NCI-H526 treated with DMSO at 0.1 percent for 48 hours (cell line): ENCODE measurements at regions not wholly inside any gene's neighbourhood (a gene's known extent, or its start where the extent isn't known, plus 50 kb on each side); places are given as distances from the start of the nearest gene placed in this dataset.

Experiments used
- DNase-seq: peaks from one replicate; lab custom pipeline; 2025; lab: John Stamatoyannopoulos, UW

DNA sequence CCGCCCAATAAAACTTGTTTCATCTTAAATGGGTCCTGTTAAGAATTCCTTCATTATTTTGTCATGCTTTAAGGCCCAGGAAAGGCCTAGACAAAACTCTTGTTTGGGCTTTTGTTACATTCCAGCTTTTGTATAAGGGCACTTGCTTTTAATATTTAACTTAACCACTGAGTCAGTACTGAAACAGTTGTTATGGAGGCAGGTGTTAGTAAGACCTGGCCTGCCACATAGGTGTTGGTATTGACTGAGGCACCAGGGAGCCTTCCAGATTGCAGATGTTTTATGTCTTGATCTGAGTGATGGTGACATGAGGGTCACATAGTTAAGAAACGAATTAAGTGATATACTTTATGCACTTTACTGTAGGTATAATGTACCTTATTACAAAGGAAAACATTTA lies 274.9 kb upstream of the TGFBR2 start:
- DNase-seq: no peak

GRCh38 chr3:30332196-30333021 lies 274.0 kb upstream of the TGFBR2 start:
- DNase-seq: no peak

- no peak for DNase-seq
Observed at GRCh38 chr3:30333143-30333542, 273.3 kb upstream of the TGFBR2 start.

- no peak for DNase-seq
Observed at GRCh38 chr3:30333903-30334302, 272.5 kb upstream of the TGFBR2 start.

DNA sequence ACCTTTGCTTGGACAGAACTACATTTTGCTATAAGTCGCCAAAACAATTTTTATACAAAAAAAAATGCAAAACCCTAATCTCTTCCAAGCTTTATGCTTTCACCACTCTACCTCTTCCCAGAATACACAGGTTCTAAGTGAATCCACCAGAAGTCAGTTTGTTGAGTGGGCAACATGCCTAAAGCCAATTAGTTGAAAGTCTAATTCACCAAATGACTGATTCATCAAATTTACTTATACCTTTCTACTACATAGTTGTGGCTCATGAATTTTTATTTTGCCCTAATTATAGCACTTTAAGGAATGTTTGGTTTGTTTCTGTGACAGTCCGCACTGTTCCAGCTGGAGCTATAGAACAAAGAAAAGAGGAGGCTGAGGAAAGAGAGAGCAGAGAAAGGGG lies 265.9 kb upstream of the TGFBR2 start:
- no peak for DNase-seq

DNA sequence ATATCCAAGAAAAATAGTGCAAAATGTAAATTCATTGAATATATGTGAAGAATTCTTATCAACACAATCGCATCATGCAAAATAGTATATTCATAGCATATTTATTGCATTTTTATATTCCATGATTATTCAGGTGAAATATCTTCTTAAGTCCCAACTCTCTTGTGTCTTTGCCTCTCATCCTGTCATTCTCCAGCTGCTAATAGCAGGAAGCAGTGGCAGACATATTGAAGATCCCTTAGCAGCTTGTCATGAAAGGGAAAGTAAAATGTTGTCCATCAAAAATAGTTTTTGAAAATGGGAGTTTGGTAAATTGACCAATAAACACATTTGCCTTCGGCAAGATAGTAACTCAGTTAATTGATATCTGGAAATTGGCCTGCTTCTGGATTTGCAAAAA lies 265.3 kb upstream of the TGFBR2 start:
- DNase-seq: no peak

- no peak for DNase-seq
Observed at GRCh38 chr3:30341851-30342250, 264.6 kb upstream of the TGFBR2 start.

DNA sequence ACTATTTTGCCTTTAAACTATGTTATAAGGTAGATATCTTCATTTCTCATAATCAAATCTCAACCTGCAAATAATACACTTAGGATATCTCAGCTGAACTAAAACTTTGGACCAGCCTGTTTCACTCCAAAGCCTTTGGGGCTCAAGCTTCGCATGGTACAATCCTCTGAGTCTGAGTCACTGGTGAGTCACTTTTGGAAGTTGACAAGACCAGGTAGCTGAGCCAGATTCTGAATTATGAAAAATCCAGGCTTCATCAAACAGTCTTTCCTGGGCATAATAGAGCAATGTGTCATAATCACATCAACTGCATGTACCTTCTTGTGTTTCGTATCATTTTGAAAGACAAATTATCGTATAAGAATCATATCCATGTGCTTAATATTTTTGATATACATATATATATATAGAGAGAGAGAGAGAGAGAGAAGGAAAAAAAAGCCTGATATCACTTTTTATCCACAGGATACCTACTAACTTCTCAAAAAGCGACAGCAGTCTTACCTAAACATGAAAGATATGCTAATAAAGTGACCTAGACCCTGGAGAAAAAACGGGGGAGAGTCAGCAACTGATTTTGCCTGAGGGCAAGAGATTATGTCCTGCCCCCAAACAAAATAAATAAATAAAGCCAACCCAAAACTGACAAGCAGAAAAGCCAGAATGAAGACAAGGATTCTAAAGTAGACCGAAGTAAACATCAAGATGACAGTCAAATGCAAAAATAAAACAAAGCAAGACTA lies 263.9 kb upstream of the TGFBR2 start:
- no peak for DNase-seq

- DNase-seq: no peak
Observed at GRCh38 chr3:30343067-30343831, 263.2 kb upstream of the TGFBR2 start.

GRCh38 chr3:30343861-30344260 lies 262.5 kb upstream of the TGFBR2 start:
- no peak for DNase-seq

DNA sequence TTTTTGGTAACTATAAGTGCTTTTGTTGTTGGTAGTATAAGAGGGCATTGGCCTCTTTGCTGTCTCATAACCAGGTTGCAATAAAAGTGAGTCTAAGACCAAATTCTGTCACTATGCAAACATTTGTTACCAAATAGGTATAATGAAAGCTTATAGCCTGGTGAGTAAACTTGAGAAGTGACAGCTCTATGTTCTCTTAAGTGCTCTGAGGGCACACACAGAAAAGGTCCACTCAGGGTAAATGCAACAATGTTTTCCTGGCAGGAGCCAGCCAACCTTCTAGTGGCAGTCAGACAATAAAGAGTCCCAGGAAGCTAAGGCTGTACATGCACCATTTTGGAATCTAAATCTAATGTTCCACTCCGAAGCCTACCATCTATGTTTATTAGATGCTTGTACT lies 262.1 kb upstream of the TGFBR2 start:
- DNase-seq: no peak

- no peak for DNase-seq
Observed at GRCh38 chr3:30346933-30347320, 259.5 kb upstream of the TGFBR2 start.

GRCh38 chr3:30347679-30348216 lies 258.7 kb upstream of the TGFBR2 start:
- no peak for DNase-seq

GRCh38 chr3:30349507-30349906 lies 256.9 kb upstream of the TGFBR2 start:
- DNase-seq: no peak

DNA sequence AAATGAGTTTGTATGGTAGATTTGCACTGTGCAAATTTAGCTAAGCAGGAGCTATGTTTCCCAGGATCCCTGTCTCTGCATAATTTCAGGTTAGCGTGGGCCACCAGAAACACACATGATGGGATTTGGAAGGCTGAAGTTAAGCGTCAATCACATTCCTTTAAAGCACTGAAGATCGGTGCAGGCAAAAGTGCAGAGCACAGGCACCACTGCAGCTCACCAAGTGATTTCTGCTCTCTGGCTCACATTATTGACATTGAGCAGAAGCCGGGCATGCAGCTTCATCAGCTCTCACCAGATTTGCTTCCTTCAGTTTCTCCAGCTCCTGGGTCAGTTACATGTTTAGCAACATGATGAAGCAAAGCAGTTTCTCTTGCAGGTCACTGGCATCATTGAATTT lies 256.4 kb upstream of the TGFBR2 start:
- DNase-seq: no peak

DNA sequence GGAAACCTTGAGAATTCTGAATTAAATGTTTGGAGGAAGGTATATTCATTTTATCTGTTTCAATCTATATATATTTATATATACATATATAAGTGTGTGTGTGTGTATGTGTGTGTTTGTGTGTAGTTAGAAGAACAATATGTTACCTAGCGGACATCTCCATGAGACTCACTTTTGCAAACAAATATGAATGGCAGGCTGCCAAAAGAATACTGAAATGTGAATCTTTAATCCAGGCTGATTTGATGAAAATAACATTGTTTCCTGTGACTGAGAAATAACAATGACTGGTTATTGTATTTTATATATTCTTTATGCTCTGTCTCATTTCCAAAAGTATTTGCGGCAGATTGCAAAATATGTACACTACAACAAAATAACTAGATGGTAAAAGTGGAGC lies 255.5 kb upstream of the TGFBR2 start:
- no peak for DNase-seq

DNA sequence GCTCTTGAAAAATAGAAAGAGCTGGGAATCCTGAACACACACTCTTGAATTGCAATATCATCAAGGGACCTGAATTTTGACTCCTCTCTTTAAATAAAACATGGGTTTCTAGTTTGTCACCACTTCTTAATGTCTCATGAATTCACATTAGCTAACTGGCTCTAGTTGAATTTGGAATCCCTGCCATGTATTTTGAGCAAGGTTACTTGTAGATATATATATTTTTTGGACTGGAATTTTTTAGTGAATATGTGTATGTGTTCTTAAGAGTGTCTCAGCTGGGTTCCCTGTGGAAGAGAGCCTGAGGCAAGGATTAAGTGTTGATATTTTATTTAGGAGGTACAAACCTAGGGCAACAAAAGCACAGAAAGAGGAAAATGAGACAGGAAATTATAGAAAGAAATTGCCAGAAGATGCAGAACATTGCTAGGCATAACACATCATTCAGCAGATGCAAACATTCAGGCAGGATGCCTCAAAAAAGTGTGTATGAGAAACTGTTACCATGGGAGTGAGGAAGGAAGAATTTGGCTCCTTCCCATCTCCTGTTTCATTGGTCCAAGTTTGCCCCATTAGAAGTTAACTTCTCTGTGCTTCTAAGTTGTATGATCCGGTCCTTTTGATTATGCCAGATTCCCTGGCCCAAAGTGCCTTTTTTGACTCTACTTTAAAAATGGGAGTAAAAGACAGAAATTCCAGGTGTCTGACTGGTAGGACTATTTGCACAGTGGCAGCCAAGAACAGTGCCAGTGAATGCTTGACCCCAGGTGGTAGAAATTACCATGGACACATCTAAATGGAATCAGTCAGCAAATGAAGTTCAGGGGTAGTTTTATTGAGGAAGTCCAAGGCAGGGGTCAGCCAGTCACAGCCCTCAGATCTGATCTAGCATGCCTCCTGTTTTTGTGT lies 253.7 kb upstream of the TGFBR2 start:
- no peak for DNase-seq

- no peak for DNase-seq
Observed at GRCh38 chr3:30353711-30354467, 252.5 kb upstream of the TGFBR2 start.

GRCh38 chr3:30354513-30354912 lies 251.9 kb upstream of the TGFBR2 start:
- DNase-seq: no peak

GRCh38 chr3:30354972-30355371 lies 251.4 kb upstream of the TGFBR2 start:
- DNase-seq: peak; percentile 8

- DNase-seq: no peak
Observed at GRCh38 chr3:30355622-30356021, 250.8 kb upstream of the TGFBR2 start.
